ENCODE measurements at regions not wholly inside any gene's neighbourhood (a gene's known extent, or its start where the extent isn't known, plus 50 kb on each side); places are given as distances from the start of the nearest gene placed in this dataset.

DNA sequence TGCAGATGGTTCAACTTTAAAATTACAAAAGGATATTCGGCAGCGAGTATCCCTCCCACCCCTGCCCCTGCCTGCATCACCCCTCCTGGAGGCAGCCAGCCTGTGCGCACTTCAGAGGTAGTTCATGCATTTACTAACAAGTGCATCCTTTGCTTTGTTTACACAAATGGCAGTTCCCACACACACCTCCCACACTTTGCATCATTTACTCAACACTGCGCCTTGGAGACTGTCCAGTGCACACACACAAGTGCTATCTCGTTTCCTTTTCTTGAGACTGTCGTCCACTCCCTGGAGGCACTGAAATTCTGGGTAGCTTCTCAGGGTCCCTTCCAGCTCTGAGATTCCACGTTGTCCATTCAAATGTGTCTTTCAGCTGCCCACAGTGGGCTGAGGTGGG, 53.1 kb upstream of the VSX1 start:
- no peak for DNase-seq
- Mint-ChIP-seq H3K27me3 (ENCODE audit: unreplicated experiment) (no peaks in the 10 kb centered on the region), H3K9me3 (ENCODE audit: low read depth, unreplicated experiment) (no peaks in the 10 kb centered on the region), H3K4me3 (ENCODE audit: low read depth, unreplicated experiment) (no peak overlapping the region), H3K27ac (ENCODE audit: unreplicated experiment) (no peak overlapping the region), H3K4me1 (ENCODE audit: low read depth, unreplicated experiment) (peaks cover 8% of the 10 kb centered on the region), H3K36me3 (ENCODE audit: insufficient read depth, unreplicated experiment) (no peaks in the 10 kb centered on the region)
- BruUV-seq (replicated peaks): no TSS peak
- no peak for TF ChIP-seq CTCF (IDR thresholded peaks at IDR 0.05; ENCODE audit: unreplicated experiment)
- intact Hi-C loops (cut with micrococcal nuclease; ENCODE audit: unreplicated experiment): loop anchor here (5.0 kb wide), 1 partner anchor 42 kb away; no protein-coding TSS in a partner anchor
- CTCF ChIA-PET: no interaction called here

- intact Hi-C loops (cut with micrococcal nuclease; ENCODE audit: unreplicated experiment): loop anchor here (5.0 kb wide), 1 partner anchor 41 kb away; no protein-coding TSS in a partner anchor
- TF ChIP-seq CTCF (IDR thresholded peaks at IDR 0.05; ENCODE audit: unreplicated experiment): no peak
- no peaks in the 10 kb centered on the region for H3K9me3 Mint-ChIP-seq (ENCODE audit: low read depth, unreplicated experiment)
- H3K36me3 Mint-ChIP-seq (ENCODE audit: insufficient read depth, unreplicated experiment): no peaks in the 10 kb centered on the region
- no peak for DNase-seq
- no peak overlapping the region for H3K27ac Mint-ChIP-seq (ENCODE audit: unreplicated experiment)
- H3K4me3 Mint-ChIP-seq (ENCODE audit: low read depth, unreplicated experiment): no peak overlapping the region
- peaks cover 8% of the 10 kb centered on the region for H3K4me1 Mint-ChIP-seq (ENCODE audit: low read depth, unreplicated experiment)
- no TSS peak for BruUV-seq (replicated peaks)
- no peaks in the 10 kb centered on the region for H3K27me3 Mint-ChIP-seq (ENCODE audit: unreplicated experiment)
- CTCF ChIA-PET: no interaction called here
These were observed 54.1 kb upstream of the VSX1 start for GRCh38 chr20:25136056-25136455.

DNA sequence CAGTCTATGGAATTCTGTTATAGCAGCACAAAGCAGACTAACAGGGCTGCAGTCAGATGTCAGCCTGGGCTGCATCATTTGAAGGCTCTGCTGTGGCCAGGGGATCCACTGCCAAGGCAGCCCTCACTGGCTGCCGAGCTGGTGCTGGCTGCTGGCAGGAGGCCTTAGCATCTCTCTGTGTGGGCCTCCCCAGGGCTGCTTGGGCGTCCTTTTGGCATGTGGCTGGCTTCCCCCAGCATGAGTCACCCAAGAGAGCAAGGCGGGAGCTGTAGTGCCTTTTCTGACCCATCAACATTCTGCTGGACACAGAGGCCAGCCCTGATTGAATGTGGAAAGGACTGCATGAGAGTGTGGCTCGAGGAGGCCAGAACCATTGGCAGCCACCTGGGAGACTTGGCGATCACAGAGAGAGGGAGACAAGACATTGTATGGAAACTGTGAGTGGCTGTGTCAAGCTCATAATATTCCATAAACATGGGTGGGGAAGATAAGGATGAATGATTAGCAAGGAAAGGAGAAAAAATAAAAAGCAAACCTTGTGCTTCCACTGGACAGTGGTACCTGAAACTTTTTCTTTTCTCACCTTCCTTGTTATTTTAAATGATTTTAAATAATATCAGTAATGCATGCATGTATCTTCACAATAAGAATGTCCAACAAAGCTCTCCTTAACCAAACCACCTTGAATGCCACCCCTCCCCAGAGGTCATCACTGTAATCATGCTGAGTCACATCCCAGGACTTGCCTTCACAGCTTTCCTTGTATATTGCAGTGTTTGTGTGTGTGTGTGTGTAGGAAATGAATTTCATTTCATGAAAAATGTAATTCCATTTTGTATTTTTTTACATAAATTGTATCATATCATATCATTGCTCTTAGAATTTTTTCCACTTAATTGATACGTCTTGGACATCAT, 55.0 kb upstream of the VSX1 start:
- DNase-seq: peak; percentile 41
- intact Hi-C loops (cut with micrococcal nuclease; ENCODE audit: unreplicated experiment): loop anchor here (5.0 kb wide), 1 partner anchor 40 kb away; no protein-coding TSS in a partner anchor
- peaks cover 8% of the 10 kb centered on the region for H3K4me1 Mint-ChIP-seq (ENCODE audit: low read depth, unreplicated experiment)
- no peaks in the 10 kb centered on the region for H3K36me3 Mint-ChIP-seq (ENCODE audit: insufficient read depth, unreplicated experiment)
- no peaks in the 10 kb centered on the region for H3K27me3 Mint-ChIP-seq (ENCODE audit: unreplicated experiment)
- no peak overlapping the region for H3K4me3 Mint-ChIP-seq (ENCODE audit: low read depth, unreplicated experiment)
- no TSS peak for BruUV-seq (replicated peaks)
- CTCF ChIA-PET: no interaction called here
- H3K9me3 Mint-ChIP-seq (ENCODE audit: low read depth, unreplicated experiment): no peaks in the 10 kb centered on the region
- H3K27ac Mint-ChIP-seq (ENCODE audit: unreplicated experiment): no peak overlapping the region
- no peak for TF ChIP-seq CTCF (IDR thresholded peaks at IDR 0.05; ENCODE audit: unreplicated experiment)

- peak; percentile 6 for DNase-seq
- intact Hi-C loops (cut with micrococcal nuclease; ENCODE audit: unreplicated experiment): loop anchor here (5.0 kb wide), 1 partner anchor 38 kb away; no protein-coding TSS in a partner anchor
- no peaks in the 10 kb centered on the region for H3K36me3 Mint-ChIP-seq (ENCODE audit: insufficient read depth, unreplicated experiment)
- TF ChIP-seq CTCF (IDR thresholded peaks at IDR 0.05; ENCODE audit: unreplicated experiment): no peak
- no peak overlapping the region for H3K27ac Mint-ChIP-seq (ENCODE audit: unreplicated experiment)
- H3K4me3 Mint-ChIP-seq (ENCODE audit: low read depth, unreplicated experiment): no peak overlapping the region
- no TSS peak for BruUV-seq (replicated peaks)
- no peaks in the 10 kb centered on the region for H3K9me3 Mint-ChIP-seq (ENCODE audit: low read depth, unreplicated experiment)
- H3K27me3 Mint-ChIP-seq (ENCODE audit: unreplicated experiment): no peaks in the 10 kb centered on the region
- H3K4me1 Mint-ChIP-seq (ENCODE audit: low read depth, unreplicated experiment): peaks cover 8% of the 10 kb centered on the region
- CTCF ChIA-PET: no interaction called here
These were observed 56.3 kb upstream of the ENTPD6 start for GRCh38 chr20:25139029-25139705.

Data from Calu3 (cell line).